HG02610 (cell line): ENCODE measurements at regions not wholly inside any gene's neighbourhood (a gene's known extent, or its start where the extent isn't known, plus 50 kb on each side); places are given as distances from the start of the nearest gene placed in this dataset.

Experiments
- ATAC-seq: cut with Tn5 transposase; IDR thresholded peaks from one replicate; pipeline ENCODE4 v1.9.1; 2021; ENCODE audit warnings: mild to moderate bottlenecking, moderate library complexity; ENCODE audit not compliant: unreplicated experiment

DNA sequence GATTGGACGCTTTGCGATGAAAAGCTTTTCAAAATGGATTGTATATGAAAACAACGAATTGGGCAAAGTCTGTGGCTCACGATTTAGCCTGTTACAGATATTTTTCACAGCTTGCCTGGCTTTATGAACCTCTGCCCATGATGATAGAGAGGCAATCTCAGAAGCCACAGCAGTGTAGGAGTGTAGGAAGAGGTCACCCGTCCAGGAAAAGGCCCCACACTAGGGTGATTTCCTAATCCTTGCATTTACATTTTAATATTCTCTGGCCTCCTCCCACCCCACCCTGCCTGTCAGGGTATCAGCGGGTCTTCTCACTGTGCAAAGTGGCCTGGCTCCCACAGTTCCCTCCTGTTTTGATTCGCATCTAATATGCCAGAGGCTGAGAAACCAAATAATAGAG is 81.8 kb upstream of the FOXN3 start:
- ATAC-seq = no peak

DNA sequence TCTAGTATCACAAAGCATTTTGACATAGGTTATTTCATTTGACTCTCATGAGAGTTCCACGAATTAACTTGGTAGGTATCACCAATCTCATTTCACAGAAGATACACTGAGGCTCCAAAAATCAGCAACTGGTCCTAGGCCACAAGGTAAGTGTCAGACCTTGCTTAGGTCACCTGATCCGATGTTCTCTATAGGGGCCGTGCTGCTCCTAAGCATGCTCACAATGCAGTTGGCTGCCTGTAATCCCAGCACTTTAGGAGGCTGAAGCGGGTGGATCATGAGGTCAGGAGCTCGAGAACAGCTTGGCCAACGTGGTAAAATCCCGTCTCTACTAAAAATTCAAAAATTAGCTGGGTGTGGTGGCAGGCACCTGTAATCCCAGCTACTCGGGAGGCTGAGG is 78.7 kb upstream of the FOXN3 start:
- no peak for ATAC-seq

DNA sequence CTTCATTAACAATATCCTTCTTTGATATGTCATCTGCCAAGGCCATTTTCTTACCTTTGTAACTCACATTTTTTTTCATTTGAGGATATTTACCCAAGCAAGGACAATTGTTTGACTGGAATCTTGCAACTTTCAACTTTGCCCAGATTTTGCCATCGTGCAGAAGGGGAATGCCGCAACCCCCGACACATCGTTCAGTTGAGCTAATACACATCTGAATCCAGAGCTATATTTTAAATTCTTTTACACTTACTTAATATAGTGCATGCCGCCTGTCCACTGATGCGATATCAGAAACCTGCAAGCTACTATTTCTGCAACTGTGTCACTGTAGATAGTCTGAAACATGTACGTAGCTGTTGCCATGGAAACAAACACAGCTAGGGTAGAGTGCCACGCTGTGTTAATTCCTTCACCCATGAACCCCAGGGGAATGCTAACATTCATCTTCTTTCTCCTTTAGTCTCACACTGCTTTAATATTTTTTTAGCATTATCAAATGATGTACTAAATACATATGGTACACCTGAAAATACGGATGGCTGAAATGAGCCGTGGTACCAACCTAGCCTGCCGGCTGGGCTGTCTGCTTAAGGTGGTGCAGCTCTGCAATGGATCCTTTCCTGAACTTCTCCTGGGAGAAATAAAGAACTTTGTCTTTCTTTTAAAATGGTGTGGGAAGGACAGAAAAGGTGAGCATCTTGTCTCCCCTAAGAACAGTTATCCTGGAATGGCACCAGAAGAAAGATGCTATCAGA is 77.0 kb upstream of the FOXN3 start:
- peak; percentile 98 for ATAC-seq

DNA sequence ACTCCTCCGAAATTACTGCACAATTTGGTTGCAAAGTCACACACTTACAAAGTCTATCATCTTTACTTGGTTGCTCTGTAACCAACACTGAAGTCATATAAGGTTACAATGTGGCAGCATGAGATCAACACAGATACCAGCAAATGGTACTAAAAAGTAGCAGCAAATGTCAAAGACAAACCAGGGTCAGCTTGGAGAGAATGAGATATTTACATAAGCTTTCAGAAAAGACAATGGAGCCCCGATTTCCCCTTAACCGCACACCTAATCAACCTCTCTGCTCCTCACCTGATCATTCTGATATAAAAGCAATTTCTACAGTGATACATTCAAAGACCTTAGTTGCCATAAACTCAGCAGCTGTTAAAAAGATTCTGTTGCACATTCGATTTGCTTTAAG is 76.4 kb upstream of the FOXN3 start:
- ATAC-seq = no peak

DNA sequence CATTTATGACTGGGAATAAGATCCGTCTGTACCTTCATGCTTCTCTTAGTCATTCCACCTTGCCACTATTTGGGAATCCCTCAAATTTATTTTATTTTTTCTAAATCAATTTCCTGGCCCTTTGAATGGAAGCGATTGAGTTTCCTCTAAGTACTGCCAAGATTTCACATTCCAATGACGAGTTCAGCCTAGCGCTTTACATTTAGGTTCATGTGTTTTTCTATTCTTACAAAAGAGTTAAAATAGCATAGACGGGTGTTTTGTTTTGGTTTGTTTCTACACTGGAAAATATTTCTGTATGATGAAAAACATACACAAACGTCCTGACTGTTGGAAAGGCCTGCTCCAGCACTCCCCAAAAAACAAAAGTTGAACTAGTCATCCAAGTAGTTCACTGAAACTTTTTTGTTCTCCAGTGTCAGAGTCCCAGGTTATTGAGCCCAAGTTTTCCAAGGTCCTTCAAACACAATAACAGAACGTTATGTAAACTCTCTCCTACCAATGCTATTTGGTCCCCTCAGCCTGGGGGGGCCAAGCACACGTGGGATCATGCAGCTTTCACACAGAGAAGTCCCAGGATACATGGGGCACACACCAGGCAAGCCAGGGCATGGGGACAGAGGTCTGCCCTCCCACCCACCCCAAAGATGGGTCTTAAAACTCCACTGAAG is 74.8 kb upstream of the FOXN3 start:
- ATAC-seq = no peak

DNA sequence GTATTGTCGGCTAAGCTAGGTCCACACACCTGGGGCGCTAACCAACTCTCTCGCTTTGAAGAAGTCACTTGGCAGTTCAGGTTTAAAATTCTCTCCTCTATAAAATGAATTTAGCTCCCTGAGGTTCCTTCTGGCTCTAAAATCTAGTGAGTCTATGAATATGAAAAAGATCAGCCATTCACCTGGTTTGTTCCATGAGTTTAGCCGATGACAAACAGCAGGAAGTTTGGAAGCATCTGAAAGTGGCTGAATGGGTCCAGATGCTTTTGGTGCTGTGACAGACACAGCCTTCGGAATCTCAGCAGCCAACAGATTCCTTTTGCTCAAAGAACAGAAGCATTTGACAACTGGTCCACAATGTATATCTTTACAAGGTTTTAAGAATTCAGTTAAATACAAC is 73.4 kb upstream of the FOXN3 start:
- ATAC-seq = no peak

DNA sequence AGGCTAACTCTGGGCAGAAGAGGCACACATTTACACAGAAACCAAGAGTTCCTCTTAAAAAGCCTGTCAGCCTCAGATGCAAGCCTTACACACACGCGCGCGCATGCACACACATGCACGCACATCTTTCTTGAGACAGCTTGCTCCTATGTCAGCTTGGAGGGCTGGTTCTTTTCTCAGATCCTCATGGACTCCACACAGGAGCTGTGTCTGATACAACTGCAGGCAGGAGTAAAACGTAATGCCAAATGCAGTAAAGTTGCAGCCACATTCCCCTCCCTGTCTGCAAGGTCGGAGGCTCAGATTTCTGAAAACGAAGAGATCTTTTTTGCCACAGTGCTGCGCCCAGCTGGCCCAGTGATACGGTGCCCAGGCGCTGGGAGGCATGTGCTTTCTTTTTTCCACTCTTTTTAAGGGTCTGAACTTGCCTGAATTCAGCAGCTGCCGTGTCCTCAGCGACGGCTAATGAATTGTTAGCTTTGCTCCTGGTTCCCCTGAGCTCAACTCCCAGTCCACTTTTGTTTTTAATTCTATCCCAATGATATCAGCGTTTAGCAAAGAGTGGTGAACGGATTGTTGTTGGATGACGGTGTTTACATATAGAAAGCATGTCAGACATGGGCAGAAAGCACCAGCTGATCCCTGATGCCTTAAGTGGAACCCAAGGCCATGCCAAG is 72.9 kb upstream of the FOXN3 start:
- ATAC-seq = no peak

DNA sequence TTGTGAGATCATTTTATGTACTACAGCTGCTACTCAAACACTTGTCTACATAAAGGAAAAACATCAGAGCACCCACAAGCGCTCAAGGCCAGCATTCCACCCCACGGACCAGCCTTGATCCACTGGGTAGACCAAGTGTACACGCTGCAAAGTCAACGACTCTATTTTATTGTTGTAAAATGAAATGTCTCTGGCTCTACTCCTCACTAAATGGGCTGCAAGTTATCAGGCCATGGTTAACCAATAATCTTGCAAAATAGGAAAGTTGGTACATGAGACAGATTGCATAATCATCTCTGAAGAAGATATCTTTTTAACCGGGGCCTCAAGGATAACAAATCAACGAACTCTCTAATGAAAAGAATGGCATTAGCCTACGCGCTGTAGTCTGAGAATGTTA is 69.9 kb upstream of the FOXN3 start:
- ATAC-seq = no peak

DNA sequence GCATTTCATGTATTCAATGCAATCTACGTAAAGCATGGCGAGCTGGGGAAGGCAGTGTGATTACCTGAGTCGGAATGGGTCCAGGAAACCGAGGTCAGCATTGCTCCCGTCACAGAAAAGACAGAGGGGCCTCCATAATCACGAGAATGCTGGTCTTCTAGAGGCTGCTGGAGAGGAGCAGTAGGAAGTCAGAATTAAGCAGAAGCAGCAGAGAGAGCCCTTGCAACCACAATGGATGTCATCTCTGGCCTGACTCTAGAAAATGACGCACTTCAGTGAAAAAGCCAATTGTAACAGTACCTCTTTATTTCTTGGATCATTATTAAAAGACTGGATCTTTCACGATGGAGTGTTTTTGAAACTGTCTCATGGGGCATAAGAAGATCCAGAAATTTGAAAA is 69.5 kb upstream of the FOXN3 start:
- ATAC-seq = no peak

DNA sequence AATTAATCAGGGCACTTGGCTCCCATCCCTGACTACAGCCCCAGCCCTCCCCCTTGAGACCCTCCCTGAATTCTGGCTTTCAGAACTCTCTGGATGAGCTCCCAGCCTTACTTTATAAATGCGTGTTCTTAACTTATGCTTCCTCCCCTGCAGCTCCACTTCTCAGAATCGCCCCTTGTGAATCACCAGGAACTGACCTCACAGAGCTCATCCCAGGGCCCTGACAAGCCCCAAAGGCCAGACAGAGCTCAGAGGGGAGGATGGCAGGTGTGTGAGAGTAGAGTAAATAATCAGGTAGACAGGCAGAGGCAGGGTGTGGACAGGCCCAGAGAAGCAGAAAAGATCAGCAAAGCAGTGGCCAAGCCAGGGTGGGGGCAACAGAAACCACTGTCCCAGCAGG is 68.2 kb upstream of the FOXN3 start:
- no peak for ATAC-seq

DNA sequence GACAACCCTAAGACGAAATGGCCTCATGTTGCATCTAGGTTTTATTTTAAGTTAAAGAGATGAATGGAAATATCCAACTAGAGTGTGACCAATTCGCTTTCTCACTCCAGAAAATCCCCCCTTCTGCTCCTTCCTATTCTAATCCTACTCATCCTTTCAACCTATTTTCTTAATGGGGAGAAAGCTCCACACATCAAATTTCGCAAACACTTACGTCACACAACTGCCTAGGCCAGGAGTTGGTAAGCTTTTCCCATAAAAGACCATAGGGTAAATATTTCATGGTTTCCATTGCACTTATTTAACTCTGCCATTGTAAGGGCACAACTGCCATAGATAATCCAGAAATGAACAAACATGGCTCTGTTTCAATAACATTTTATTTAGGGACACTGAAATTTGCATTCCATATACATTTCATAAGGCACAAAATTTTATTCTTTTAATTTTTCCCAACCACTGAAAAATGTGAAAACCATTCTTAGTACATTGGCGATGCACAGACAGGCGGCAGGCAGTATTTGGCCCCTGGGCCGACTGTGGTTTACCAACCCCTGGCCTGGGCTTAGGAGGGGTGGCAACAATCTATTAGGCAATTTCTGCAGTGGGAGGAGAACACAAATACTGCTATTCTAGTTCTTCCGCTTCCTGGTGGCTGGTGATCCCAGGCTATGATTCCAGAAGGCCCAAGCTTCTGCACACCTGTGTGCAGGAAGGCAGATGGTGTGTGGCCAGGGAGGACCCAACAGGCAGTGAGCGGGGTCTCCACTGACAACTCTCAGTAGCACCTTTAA is 67.2 kb upstream of the FOXN3 start:
- ATAC-seq = no peak

DNA sequence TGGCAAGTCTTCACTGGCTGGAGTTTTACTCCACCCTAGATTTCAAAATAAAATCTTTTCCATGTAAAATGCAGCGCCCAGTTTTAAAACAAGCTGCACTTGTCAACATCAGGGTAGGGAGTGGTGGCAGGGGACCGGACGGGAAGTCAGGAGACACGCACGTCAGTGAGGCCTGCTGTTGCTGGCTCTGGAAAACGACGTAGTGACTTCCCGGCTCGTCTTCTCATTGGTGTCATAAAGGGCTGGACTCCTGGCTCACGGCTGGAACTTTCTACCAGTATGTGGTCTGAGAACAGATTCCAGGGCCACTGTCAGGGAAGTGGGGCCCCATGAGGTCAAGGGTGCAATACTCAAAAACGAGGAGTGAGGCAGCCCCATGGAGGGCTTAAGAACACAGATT is 64.2 kb upstream of the FOXN3 start:
- ATAC-seq = no peak

DNA sequence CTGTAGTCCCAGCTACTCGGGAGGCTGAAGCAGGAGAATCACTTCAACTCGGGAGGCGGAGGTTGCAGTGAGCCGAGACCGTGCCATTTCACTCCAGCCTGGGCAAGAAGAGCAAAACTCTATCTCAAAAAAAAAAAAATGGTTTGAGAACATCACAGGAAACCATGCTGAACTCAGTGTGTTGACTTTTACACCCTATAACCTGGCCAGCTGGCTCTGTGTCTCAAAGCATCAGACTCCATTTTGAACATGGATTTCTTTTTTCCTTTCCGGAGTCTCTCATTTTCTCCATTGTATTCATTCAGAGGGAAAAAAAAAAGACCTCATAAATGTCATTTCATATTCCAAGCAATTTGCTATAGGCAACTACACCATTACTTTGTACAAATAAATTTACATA is 63.2 kb upstream of the FOXN3 start:
- ATAC-seq = no peak

DNA sequence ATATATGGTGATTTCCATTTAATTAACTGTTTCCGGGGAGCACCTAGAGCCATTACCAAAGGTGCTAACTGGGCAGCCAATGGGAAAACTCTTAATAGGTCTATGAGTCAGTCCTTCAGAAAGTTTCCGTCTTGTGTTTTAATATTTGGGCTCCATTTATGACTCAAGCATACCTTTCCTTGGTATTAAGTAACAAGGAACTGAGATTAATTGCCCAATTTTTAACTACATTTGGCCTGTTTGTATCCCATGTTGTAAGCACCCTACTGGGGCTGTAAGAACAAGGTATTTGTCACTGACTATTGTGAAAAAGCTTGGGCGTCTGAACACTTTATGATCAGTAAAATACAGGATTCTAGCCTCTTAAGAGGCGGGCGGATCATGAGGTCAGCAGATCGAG is 62.8 kb upstream of the FOXN3 start:
- no peak for ATAC-seq

DNA sequence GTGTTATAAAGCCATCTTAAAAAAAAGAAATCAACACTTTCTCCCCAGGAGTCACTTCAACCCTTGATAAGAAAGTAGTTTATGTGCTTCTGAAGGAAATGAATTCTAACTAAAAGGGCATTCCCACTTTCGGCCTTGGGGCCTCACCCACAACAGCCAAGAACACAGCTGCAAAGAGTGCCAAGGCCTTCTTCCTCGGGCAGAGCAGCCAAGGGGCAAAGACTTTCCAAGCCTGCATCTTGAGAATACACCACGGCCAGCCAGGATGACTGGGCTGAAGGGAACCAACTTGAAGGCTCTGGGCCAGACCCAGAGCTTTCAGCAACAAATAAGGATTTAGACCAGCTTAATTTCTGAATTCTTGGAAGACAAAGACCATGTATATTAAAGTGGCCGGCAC is 60.4 kb upstream of the FOXN3 start:
- ATAC-seq = no peak

DNA sequence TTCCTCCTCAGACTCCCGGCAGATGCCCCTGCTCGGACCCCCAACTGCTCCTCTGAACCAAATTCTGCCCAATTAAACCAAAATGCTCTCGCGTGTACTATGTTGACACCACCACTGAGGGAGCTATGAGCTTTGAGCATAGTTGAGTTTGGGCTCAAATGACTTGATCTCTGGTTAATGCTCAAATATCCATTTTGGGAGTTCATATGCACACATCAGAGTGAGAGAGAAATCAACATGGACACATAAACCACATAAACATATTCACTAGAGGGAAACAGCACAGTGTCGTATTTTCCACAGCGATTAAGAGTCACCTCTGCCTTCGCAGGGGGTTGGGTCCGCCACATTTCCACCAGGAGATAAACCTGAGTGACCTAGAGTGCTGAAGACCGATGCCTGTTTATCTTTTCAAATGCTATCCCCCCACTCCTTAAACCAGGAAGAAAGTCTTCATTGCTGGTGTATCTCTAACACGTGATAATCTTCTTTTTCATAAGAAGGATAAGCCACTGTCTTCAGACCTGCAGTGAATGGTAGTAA is 59.4 kb upstream of the FOXN3 start:
- no peak for ATAC-seq

DNA sequence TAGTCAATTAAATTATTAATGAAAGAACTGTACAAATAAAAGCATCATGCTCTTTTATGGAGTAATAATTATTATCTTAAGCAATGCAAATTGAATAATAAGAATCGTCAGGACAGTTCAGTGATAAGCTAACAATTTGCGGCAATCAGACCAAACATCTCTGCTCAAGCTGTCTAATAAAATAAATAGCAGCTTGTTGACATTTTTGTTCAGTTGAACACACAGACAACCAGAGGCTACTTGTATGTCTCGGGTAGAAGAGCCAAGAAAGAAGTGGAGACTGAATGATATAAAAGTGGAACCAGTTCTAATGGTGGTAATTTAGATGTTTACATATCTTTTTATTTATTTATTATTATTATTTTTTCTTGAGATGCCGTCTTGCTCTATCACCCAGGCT is 57.4 kb upstream of the FOXN3 start:
- no peak for ATAC-seq

DNA sequence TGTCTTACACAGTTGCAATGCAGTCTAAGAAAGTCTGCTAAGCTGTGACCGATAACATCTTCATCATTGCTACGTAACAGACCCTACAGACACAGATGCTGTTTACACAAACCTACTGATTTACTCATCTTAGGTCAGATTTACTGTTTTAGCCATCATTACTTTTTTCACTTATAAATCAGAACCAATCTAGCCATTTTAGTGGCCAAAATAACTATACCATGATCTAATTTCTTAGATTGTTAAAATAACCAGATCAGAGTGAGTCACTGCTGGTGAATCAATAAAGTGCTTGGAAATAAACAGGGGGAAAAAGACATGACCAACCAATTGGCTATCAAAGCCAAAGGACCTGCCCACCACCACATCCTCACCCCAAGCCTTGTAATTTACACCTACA is 57.0 kb upstream of the FOXN3 start:
- no peak for ATAC-seq

DNA sequence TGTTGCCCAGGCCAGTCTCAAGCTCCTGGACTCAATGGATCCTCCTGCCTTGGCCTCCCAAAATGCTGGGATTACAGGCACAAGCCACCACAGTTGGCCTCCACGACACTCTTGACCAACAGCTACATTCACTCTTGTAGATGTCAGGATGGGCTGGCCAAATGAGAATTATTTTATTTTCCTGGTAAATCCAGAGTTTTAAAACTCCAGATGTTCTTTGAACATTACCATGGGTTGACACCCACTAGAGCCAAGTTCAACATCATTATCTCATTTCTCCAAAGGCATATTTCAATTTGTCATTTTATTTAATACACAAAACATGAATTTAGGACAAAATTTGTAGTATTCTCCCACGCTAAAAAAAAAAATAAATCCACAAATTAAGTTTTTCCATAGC is 56.5 kb upstream of the FOXN3 start:
- no peak for ATAC-seq

DNA sequence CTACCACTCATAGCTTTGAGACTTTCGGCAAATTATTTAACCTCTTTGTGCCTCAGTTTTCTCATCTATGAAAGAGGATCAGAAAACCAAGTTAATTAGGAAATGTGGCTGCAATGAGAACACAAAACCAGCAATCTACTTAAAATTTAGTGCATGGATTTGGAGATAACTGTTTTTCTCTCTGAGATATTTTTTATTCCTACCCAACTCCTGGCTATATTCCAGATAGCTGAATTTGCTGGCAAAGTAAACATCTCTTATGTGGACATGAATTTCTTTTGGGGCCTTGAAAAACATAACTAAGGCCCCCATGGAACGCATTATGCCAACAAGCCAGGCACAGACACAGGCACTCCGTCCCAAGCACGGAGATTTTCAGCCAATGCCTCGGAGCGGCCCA is 53.4 kb upstream of the FOXN3 start:
- no peak for ATAC-seq
